ENCODE measurements at regions not wholly inside any gene's neighbourhood (a gene's known extent, or its start where the extent isn't known, plus 50 kb on each side); places are given as distances from the start of the nearest gene placed in this dataset.

- no peak for DNase-seq
Observed at GRCh38 chrX:45859407-45859806, 658.7 kb upstream of the DIPK2B start.

- no peak for DNase-seq
Observed at GRCh38 chrX:45852884-45853283, 652.2 kb upstream of the DIPK2B start.

GRCh38 chrX:45851434-45851991 is 650.8 kb upstream of the DIPK2B start:
- DNase-seq = no peak

- no peak for DNase-seq
Observed at GRCh38 chrX:45850775-45851433, 650.2 kb upstream of the DIPK2B start.

GRCh38 chrX:45850197-45850774 is 649.6 kb upstream of the DIPK2B start:
- no peak for DNase-seq

GRCh38 chrX:45849261-45849862 is 648.7 kb upstream of the DIPK2B start:
- DNase-seq = peak; percentile 12

GRCh38 chrX:45847961-45848360 is 647.3 kb upstream of the DIPK2B start:
- DNase-seq = no peak

- DNase-seq = no peak
Observed at GRCh38 chrX:45846328-45846727, 645.7 kb upstream of the DIPK2B start.

GRCh38 chrX:45845142-45845541 is 644.5 kb upstream of the DIPK2B start:
- no peak for DNase-seq

GRCh38 chrX:45843518-45843917 is 642.8 kb upstream of the DIPK2B start:
- no peak for DNase-seq

GRCh38 chrX:45842926-45843315 is 642.2 kb upstream of the DIPK2B start:
- no peak for DNase-seq

GRCh38 chrX:45842207-45842925 is 641.7 kb upstream of the DIPK2B start:
- no peak for DNase-seq

- DNase-seq = no peak
Observed at GRCh38 chrX:45840411-45840950, 639.8 kb upstream of the DIPK2B start.

- DNase-seq = no peak
Observed at GRCh38 chrX:45830343-45830742, 629.7 kb upstream of the DIPK2B start.

GRCh38 chrX:45824471-45824870 is 623.8 kb upstream of the DIPK2B start:
- no peak for DNase-seq

GRCh38 chrX:45823536-45823935 is 622.9 kb upstream of the DIPK2B start:
- no peak for DNase-seq

GRCh38 chrX:45822124-45822523 is 621.4 kb upstream of the DIPK2B start:
- no peak for DNase-seq

GRCh38 chrX:45818913-45819312 is 618.2 kb upstream of the DIPK2B start:
- no peak for DNase-seq

GRCh38 chrX:45815441-45815840 is 614.8 kb upstream of the DIPK2B start:
- no peak for DNase-seq

- no peak for DNase-seq
Observed at GRCh38 chrX:45811326-45811725, 610.6 kb upstream of the DIPK2B start.

- no peak for DNase-seq
Observed at GRCh38 chrX:45807572-45808425, 607.1 kb upstream of the DIPK2B start.

- DNase-seq = no peak
Observed at GRCh38 chrX:45806410-45807121, 605.9 kb upstream of the DIPK2B start.

Measured in DMS79 (cell line).